Body of pancreas (tissue), 4 donors: ENCODE measurements at regions not wholly inside any gene's neighbourhood (a gene's known extent, or its start where the extent isn't known, plus 50 kb on each side); places are given as distances from the start of the nearest gene placed in this dataset.

ENCODE experiments used
- ATAC-seq: fragments of 150-250 bp; one replicate; pipeline ENCODE4 v1.9.1; 2016
- DNase-seq, 4 donors: peaks; one replicate each; pipeline ENCODE4 v3.0.0-alpha.2; 2019
- H3K27ac ChIP-seq, 4 donors: fragments of 200-600 bp; sonication (generic); 1 replicate in 3 of 4; 2 replicates in 1 of 4; pipeline versions ENCODE4 v1.5.1 to v1.6.1; 2016 to 2019; ENCODE audit warnings: mild to moderate bottlenecking in 1 of 4, mixed read lengths in 1 of 4, moderate library complexity in 1 of 4
- H3K27me3 ChIP-seq, 2 donors: fragments of 200-600 bp; sonication (generic); one replicate each; pipeline ENCODE4 v1.6.0; 2016; ENCODE audit warnings: mild to moderate bottlenecking in 1 of 2
- H3K36me3 ChIP-seq, 2 donors: fragments of 200-600 bp; sonication (generic); replicated peaks in 1 of 2; 2 replicates each; pipeline ENCODE4 v1.5.1; 2016; ENCODE audit warnings: low read depth in 2 of 2; ENCODE audit not compliant: insufficient read depth in 1 of 2
- H3K4me1 ChIP-seq: fragments of 200-600 bp; sonication (generic); one replicate; pipeline ENCODE4 v1.6.0; 2016
- H3K4me3 ChIP-seq, 2 donors: fragments of 200-600 bp; sonication (generic); 1 replicate in 1 of 2; 2 replicates in 1 of 2; pipeline ENCODE4 v1.5.1; 2016 to 2019
- H3K9me3 ChIP-seq, 3 donors: fragments of 200-600 bp; sonication (generic); 1 replicate in 2 of 3; 2 replicates in 1 of 3; pipeline ENCODE4 v1.5.1; 2016
- CTCF ChIP-seq, 7 experiments: fragments of 450-650 bp in 4 of 7; fragments of 200-600 bp in 3 of 7; sonication (generic) in 3 of 7; IDR thresholded peaks; one replicate each; pipeline ENCODE4 v1.5.1; 2016 to 2019; ENCODE audit warnings: antibody characterized with exemption in 7 of 7
- POLR2A ChIP-seq, 3 donors: fragments of 450-650 bp; IDR thresholded peaks; one replicate each; pipeline ENCODE4 v1.6.1; 2016; ENCODE audit warnings: antibody characterized with exemption in 3 of 3, mild to moderate bottlenecking in 2 of 3
- WGBS, 2 donors: methylation state at CpG; one replicate each; pipeline ENCODE4 v1.1.5; 2017; 5-methylcytosine and 5-hydroxymethylcytosine counted together
- intact Hi-C: fragments of 100-400 bp; cut with DNase I; formaldehyde crosslinking; loops from one replicate; pipeline ENCODE4 v1.15.1; 2023

GRCh38 chr18:34976899-34977837, 64.0 kb upstream of the MAPRE2 start:
- H3K9me3 ChIP-seq, result no peaks in the 10 kb centered on the region
- ATAC-seq (peak; percentile 71), DNase-seq (peak; percentile 85 to 91 (median 88))
- H3K4me1 ChIP-seq, result peaks cover 7% of the 10 kb centered on the region
- intact Hi-C loops, result no loop called here
- H3K27me3 ChIP-seq, result no peaks in the 10 kb centered on the region
- 0 to 1% methylated on average over 39 to 79 of the region's 82 CpGs for WGBS, 2 donors
- peak overlapping the region; percentile 63 to 75 for H3K4me3 ChIP-seq
- peak overlapping the region; percentile 14 to 89 (median 82) for H3K27ac ChIP-seq
- H3K36me3 ChIP-seq, result no peaks in the 10 kb centered on the region
- peak; percentile 46 to 62 (median 60) for TF ChIP-seq POLR2A (IDR thresholded peaks at IDR 0.05)
- TF ChIP-seq CTCF (IDR thresholded peaks at IDR 0.05), result peak in 1 of 7 experiments; percentile 20

GRCh38 chr18:34977838-34978532, 63.2 kb upstream of the MAPRE2 start:
- Histone ChIP-seq H3K36me3 (no peaks in the 10 kb centered on the region), H3K27ac (peak overlapping the region; percentile 76 to 89 (median 87)), H3K27me3 (no peaks in the 10 kb centered on the region), H3K4me3 (peak overlapping the region; percentile 63 to 75), H3K4me1 (peaks cover 7% of the 10 kb centered on the region), H3K9me3 (no peaks in the 10 kb centered on the region)
- DNase-seq, result peak; percentile 47 to 65 (median 58)
- ATAC-seq, result peak; percentile 44
- TF ChIP-seq POLR2A (IDR thresholded peaks at IDR 0.05) (no peak), CTCF (IDR thresholded peaks at IDR 0.05) (no peak)
- 0% methylated on average over 34 to 35 of the region's 35 CpGs for WGBS, 2 donors
- intact Hi-C loops, result no loop called here

- Histone ChIP-seq H3K9me3 (no peaks in the 10 kb centered on the region), H3K4me1 (peaks cover 7% of the 10 kb centered on the region), H3K36me3 (no peaks in the 10 kb centered on the region), H3K4me3 (peak overlapping the region in 1 of 2 donors; percentile 63), H3K27ac (peak overlapping the region; percentile 76 to 89 (median 87)), H3K27me3 (no peaks in the 10 kb centered on the region)
- intact Hi-C loops, result no loop called here
- ATAC-seq, result no peak
- 0 to 1% methylated on average over 5 of the region's 5 CpGs for WGBS, 2 donors
- no peak for DNase-seq
- TF ChIP-seq CTCF (IDR thresholded peaks at IDR 0.05) (no peak), POLR2A (IDR thresholded peaks at IDR 0.05) (no peak)
These were observed 62.7 kb upstream of the MAPRE2 start for GRCh38 chr18:34978533-34978893.

- peak overlapping the region; percentile 76 to 89 (median 87) for H3K27ac ChIP-seq
- no peaks in the 10 kb centered on the region for H3K27me3 ChIP-seq
- H3K36me3 ChIP-seq, result no peaks in the 10 kb centered on the region
- no peak overlapping the region for H3K4me3 ChIP-seq
- TF ChIP-seq POLR2A (IDR thresholded peaks at IDR 0.05), result peak in 2 of 3 donors; percentile 43 to 58
- TF ChIP-seq CTCF (IDR thresholded peaks at IDR 0.05), result no peak
- WGBS, 2 donors, result 0 to 1% methylated on average over 9 of the region's 9 CpGs
- DNase-seq (peak; percentile 73 to 91 (median 80)), ATAC-seq (peak; percentile 90)
- intact Hi-C loops, result no loop called here
- peaks cover 7% of the 10 kb centered on the region for H3K4me1 ChIP-seq
- H3K9me3 ChIP-seq, result no peaks in the 10 kb centered on the region
These were observed 62.1 kb upstream of the MAPRE2 start for GRCh38 chr18:34978953-34979608.
